SK-N-SH (cell line): ENCODE measurements at regions not wholly inside any gene's neighbourhood (a gene's known extent, or its start where the extent isn't known, plus 50 kb on each side); places are given as distances from the start of the nearest gene placed in this dataset.

Experiments used
- CTCF ChIA-PET: fragments of 300-600, 350-600 bp; formaldehyde crosslinking; extraction: SDS; loops from one replicate; lab custom pipeline; 2021; lab: Yijun Ruan, JAX
- POLR2A ChIA-PET: fragments of 350-600 bp; sonication (Branson Sonifier 250); formaldehyde crosslinking; extraction: SDS; loops from one replicate; lab custom pipeline; 2020; ENCODE audit warnings: antibody characterized with exemption, inconsistent platforms; lab: Yijun Ruan, JAX
- DNase-seq: peaks from one replicate; pipeline ENCODE4 v3.0.0; 2012
- H2AFZ ChIP-seq: fragments of 200-600 bp; sonication (generic); 2 replicates; pipeline ENCODE4 v1.8.1; 2016; ENCODE audit warnings: antibody characterized with exemption, mild to moderate bottlenecking, low read depth
- H3F3A ChIP-seq: fragments of 200-600 bp; sonication (generic); replicated peaks from 2 replicates; pipeline ENCODE3; 2016; ENCODE audit warnings: antibody characterized with exemption, mild to moderate bottlenecking; ENCODE audit not compliant: insufficient read depth
- H3K27ac ChIP-seq, 2 experiments: fragments of 200-500 bp in 1 of 2; fragments of 200-600 bp in 1 of 2; sonication (Bioruptor generic) in 1 of 2; sonication (generic), shearing (Covaris generic) in 1 of 2; 2 replicates each; pipeline versions ENCODE4 v1.5.1 to v1.6.1; 2014 to 2016; ENCODE audit warnings: low read depth in 2 of 2, inconsistent platforms in 1 of 2, low read length in 1 of 2, mild to moderate bottlenecking in 1 of 2, mixed read lengths in 1 of 2
- H3K27me3 ChIP-seq: fragments of 200-600 bp; sonication (generic), shearing (Covaris generic); 2 replicates; pipeline ENCODE4 v1.6.1; 2016; ENCODE audit warnings: mixed run types; ENCODE audit not compliant: insufficient read depth
- H3K36me3 ChIP-seq, 2 experiments: fragments of 200-500 bp in 1 of 2; fragments of 200-600 bp in 1 of 2; sonication (Bioruptor generic) in 1 of 2; sonication (generic) in 1 of 2; replicated peaks in 1 of 2; 2 replicates each; pipeline versions ENCODE3 to v1.5.1; 2014 to 2016; ENCODE audit warnings: low read length in 1 of 2, mild to moderate bottlenecking in 1 of 2; ENCODE audit not compliant: insufficient read depth in 2 of 2, control insufficient read depth in 1 of 2
- H3K4me1 ChIP-seq, 2 experiments: fragments of 200-500 bp in 1 of 2; fragments of 200-600 bp in 1 of 2; sonication (Bioruptor generic) in 1 of 2; sonication (generic), shearing (Covaris generic) in 1 of 2; 2 replicates each; pipeline versions ENCODE4 v1.5.1 to v1.6.1; 2014 to 2016; ENCODE audit warnings: low read depth in 1 of 2, low read length in 1 of 2, mixed run types in 1 of 2; ENCODE audit not compliant: insufficient read depth in 2 of 2, control insufficient read depth in 1 of 2
- H3K4me2 ChIP-seq: fragments of 200-600 bp; sonication (generic), shearing (Covaris generic); 2 replicates; pipeline ENCODE4 v1.6.1; 2017; ENCODE audit warnings: mixed run types
- H3K4me3 ChIP-seq, 2 experiments: fragments of 200-500 bp in 1 of 2; fragments of 200-600 bp in 1 of 2; sonication (Bioruptor generic) in 1 of 2; sonication (generic), shearing (Covaris generic) in 1 of 2; 2 replicates each; pipeline versions ENCODE4 v1.5.1 to v1.8.1; 2014 to 2016; ENCODE audit warnings: low read depth in 2 of 2, inconsistent platforms in 1 of 2, low read length in 1 of 2, mild to moderate bottlenecking in 1 of 2, mixed read lengths in 1 of 2, moderate library complexity in 1 of 2
- H3K79me2 ChIP-seq: fragments of 200-600 bp; sonication (generic); 2 replicates; pipeline ENCODE4 v1.8.1; 2017; ENCODE audit warnings: mild to moderate bottlenecking; ENCODE audit not compliant: insufficient read depth
- H3K9ac ChIP-seq: fragments of 200-600 bp; sonication (generic); 2 replicates; pipeline ENCODE4 v1.6.1; 2017; ENCODE audit warnings: mixed run types
- H3K9me2 ChIP-seq: fragments of 200-600 bp; sonication (generic); 2 replicates; pipeline ENCODE4 v1.6.1; 2017; ENCODE audit warnings: mixed run types
- H3K9me3 ChIP-seq: fragments of 200-600 bp; sonication (generic); 2 replicates; pipeline ENCODE4 v1.6.1; 2017; ENCODE audit warnings: mixed run types, mild to moderate bottlenecking, moderate library complexity
- H4K20me1 ChIP-seq: fragments of 200-600 bp; sonication (generic); 2 replicates; pipeline ENCODE4 v1.6.1; 2017; ENCODE audit warnings: mild to moderate bottlenecking, mixed run types; ENCODE audit not compliant: insufficient read depth
- FOXM1 ChIP-seq: IDR thresholded peaks from 2 replicates; pipeline ENCODE4 v1.4.0; 2012; ENCODE audit warnings: low read depth, mild to moderate bottlenecking
- GABPA ChIP-seq: IDR thresholded peaks from 2 replicates; pipeline ENCODE4 v1.4.0; 2012; ENCODE audit warnings: low read depth, mild to moderate bottlenecking
- GATA2 ChIP-seq: sonication (generic); formaldehyde crosslinking; IDR thresholded peaks from 2 replicates; pipeline ENCODE4 v1.5.0; 2020; ENCODE audit warnings: mild to moderate bottlenecking, missing genetic modification reagents
- IRF3 ChIP-seq: fragments of 150-350 bp; IDR thresholded peaks from 2 replicates; pipeline ENCODE4 v1.6.1; 2016; ENCODE audit warnings: mild to moderate bottlenecking, low read depth, low read length
- MEF2A ChIP-seq: IDR thresholded peaks from 2 replicates; pipeline ENCODE4 v1.4.0; 2012; ENCODE audit warnings: low read depth, borderline replicate concordance
- NFIC ChIP-seq: IDR thresholded peaks from 2 replicates; pipeline ENCODE4 v1.4.0; 2012; ENCODE audit warnings: borderline replicate concordance
- POLR2AphosphoS5 ChIP-seq: IDR thresholded peaks from 2 replicates; pipeline ENCODE4 v1.6.1; 2012; ENCODE audit warnings: low read depth, low read length
- RAD21 ChIP-seq: IDR thresholded peaks from 2 replicates; pipeline ENCODE4 v1.6.1; 2012; ENCODE audit warnings: mild to moderate bottlenecking, low read length
- RCOR1 ChIP-seq: fragments of 150-350 bp; IDR thresholded peaks from 2 replicates; pipeline ENCODE4 v1.6.1; 2017; ENCODE audit warnings: antibody characterized with exemption, low read length
- RXRA ChIP-seq: IDR thresholded peaks from 2 replicates; pipeline ENCODE4 v1.4.0; 2012; ENCODE audit warnings: low read depth, mild to moderate bottlenecking, borderline replicate concordance
- TAF1 ChIP-seq: IDR thresholded peaks from 2 replicates; pipeline ENCODE4 v1.6.1; 2012; ENCODE audit warnings: low read depth, mild to moderate bottlenecking, low read length, moderate library complexity, borderline replicate concordance
- USF1 ChIP-seq: IDR thresholded peaks from 2 replicates; pipeline ENCODE4 v1.4.0; 2012; ENCODE audit warnings: low read depth, borderline replicate concordance
- WGBS: methylation state at CpG from one replicate; pipeline ENCODE4 v1.1.6; 2017; ENCODE audit warnings: low lambda C conversion rate; 5-methylcytosine and 5-hydroxymethylcytosine counted together

GRCh38 chr1:233461847-233462246 lies 134.3 kb downstream of the MAP3K21 start:
- CTCF ChIA-PET, result no interaction called here
- POLR2A ChIA-PET, result no interaction called here
- no peaks in the 10 kb centered on the region for H3K79me2 ChIP-seq

GRCh38 chr1:233463333-233463732 lies 135.8 kb downstream of the MAP3K21 start:
- no peaks in the 10 kb centered on the region for H4K20me1 ChIP-seq
- no peaks in the 10 kb centered on the region for H3F3A ChIP-seq
- H3K9me2 ChIP-seq, result no peaks in the 10 kb centered on the region
- H2AFZ ChIP-seq, result no peak overlapping the region
- H3K4me3 ChIP-seq, result no peak overlapping the region
- H3K9me3 ChIP-seq, result no peaks in the 10 kb centered on the region
- ChIA-PET POLR2A (no interaction called here), CTCF (interaction anchor here (1.0 to 1.7 kb wide), 3 partner anchors 15 to 22 kb away, joined by 4 to 10 read pairs (median 4); no protein-coding TSS in a partner anchor)
- no peaks in the 10 kb centered on the region for H3K79me2 ChIP-seq
- no peak for DNase-seq
- H3K36me3 ChIP-seq, result no peaks in the 10 kb centered on the region
- H3K27me3 ChIP-seq, result no peaks in the 10 kb centered on the region
- H3K4me2 ChIP-seq, result no peak overlapping the region
- TF ChIP-seq TAF1 (no peak), MEF2A (no peak)
- no peak overlapping the region for H3K27ac ChIP-seq
- no peaks in the 10 kb centered on the region for H3K4me1 ChIP-seq
- 92% methylated on average over 3 of the region's 3 CpGs for WGBS
- no peak overlapping the region for H3K9ac ChIP-seq

More at GRCh38 chr1:233461847-233462246, 134.3 kb downstream of the MAP3K21 start:
- no peaks in the 10 kb centered on the region for H3K27me3 ChIP-seq
- no peaks in the 10 kb centered on the region for H3K9me3 ChIP-seq
- TF ChIP-seq FOXM1 (no peak), NFIC (no peak), GATA2 (CRISPR knock-in tag) (no peak), MEF2A (no peak), RCOR1 (no peak), RAD21 (no peak), POLR2AphosphoS5 (no peak), GABPA (no peak), IRF3 (no peak), USF1 (no peak), RXRA (no peak)
- H3K36me3 ChIP-seq, result no peaks in the 10 kb centered on the region
- H3K27ac ChIP-seq, result no peak overlapping the region
- no peaks in the 10 kb centered on the region for H3K4me1 ChIP-seq
- no peak overlapping the region for H3K9ac ChIP-seq
- no peak overlapping the region for H3K4me3 ChIP-seq
- no peak overlapping the region for H2AFZ ChIP-seq
- 0% methylated on average over 1 of the region's 1 CpG for WGBS
- no peaks in the 10 kb centered on the region for H3K9me2 ChIP-seq
- no peak overlapping the region for H3K4me2 ChIP-seq
- no peaks in the 10 kb centered on the region for H4K20me1 ChIP-seq
- H3F3A ChIP-seq, result no peaks in the 10 kb centered on the region
- no peak for DNase-seq
